GM12865 (cell line): ENCODE measurements at regions not wholly inside any gene's neighbourhood (a gene's known extent, or its start where the extent isn't known, plus 50 kb on each side); places are given as distances from the start of the nearest gene placed in this dataset.

ENCODE experiments used
- DNase-seq: peaks from one replicate; pipeline ENCODE4 v3.0.0; 2010; ENCODE audit warnings: low read depth
- H3K4me3 ChIP-seq: 2 replicates; pipeline ENCODE4 v1.5.1; 2011; ENCODE audit warnings: mild to moderate bottlenecking, low read depth, low read length, control low read depth
- TF ChIP-seq, protein P1 (sequence below): IDR thresholded peaks from 2 replicates; pipeline ENCODE4 v1.5.1; 2011; ENCODE audit warnings: low read length, control low read depth, low read depth, inconsistent platforms; ENCODE audit not compliant: insufficient read depth; ENCODE audit errors: missing control alignments

DNA sequence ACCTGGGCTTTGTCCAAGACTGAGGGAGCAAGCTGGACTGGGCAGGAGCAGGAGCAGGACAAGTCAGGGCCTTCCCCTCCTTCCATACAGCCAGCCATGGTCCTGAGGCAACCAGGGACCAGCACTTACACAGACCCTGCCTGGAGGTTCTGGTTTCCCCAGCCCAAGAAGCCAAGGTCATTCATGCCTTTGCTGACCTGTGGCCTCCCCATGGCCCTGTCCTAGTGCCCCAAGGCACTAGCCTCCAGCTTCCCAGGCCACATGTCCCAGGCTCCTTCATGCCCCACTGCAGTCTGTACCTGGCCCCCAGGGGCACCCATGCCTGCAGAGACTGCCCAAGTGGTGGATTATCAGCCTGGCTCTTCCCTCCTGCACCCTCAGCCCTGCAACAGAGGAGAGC, 243.9 kb downstream of the TOMM20 start:
- DNase-seq, result no peak
- TF ChIP-seq, protein P1, sequence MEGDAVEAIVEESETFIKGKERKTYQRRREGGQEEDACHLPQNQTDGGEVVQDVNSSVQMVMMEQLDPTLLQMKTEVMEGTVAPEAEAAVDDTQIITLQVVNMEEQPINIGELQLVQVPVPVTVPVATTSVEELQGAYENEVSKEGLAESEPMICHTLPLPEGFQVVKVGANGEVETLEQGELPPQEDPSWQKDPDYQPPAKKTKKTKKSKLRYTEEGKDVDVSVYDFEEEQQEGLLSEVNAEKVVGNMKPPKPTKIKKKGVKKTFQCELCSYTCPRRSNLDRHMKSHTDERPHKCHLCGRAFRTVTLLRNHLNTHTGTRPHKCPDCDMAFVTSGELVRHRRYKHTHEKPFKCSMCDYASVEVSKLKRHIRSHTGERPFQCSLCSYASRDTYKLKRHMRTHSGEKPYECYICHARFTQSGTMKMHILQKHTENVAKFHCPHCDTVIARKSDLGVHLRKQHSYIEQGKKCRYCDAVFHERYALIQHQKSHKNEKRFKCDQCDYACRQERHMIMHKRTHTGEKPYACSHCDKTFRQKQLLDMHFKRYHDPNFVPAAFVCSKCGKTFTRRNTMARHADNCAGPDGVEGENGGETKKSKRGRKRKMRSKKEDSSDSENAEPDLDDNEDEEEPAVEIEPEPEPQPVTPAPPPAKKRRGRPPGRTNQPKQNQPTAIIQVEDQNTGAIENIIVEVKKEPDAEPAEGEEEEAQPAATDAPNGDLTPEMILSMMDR, result no peak
- no peak overlapping the region for H3K4me3 ChIP-seq

DNA sequence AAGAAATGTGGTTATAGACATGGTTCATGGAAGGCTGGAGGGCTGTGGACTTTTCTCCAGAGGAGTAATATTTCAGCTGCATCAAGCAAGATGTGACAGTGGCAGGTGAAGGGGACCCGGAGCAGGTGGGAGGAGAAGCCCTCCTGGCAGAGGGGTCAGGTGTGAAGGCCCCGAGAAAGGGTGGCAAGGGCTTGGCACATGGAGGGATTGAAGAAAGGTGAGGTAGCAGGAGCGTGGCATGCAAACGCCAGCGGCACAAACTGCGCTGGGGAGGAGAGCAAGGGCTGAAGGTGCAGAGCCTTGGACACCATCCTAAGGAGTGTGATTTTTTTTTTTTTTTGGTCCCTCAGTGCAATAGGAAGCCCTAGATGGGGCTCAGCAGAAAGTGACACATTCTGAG, 244.6 kb downstream of the TOMM20 start:
- DNase-seq, result no peak
- H3K4me3 ChIP-seq, result no peak overlapping the region
- TF ChIP-seq, protein P1, result no peak

- TF ChIP-seq, protein P1, result no peak
- no peak for DNase-seq
- no peak overlapping the region for H3K4me3 ChIP-seq
Measured at GRCh38 chr1:234882898-234883297, 245.7 kb downstream of the TOMM20 start.

DNA sequence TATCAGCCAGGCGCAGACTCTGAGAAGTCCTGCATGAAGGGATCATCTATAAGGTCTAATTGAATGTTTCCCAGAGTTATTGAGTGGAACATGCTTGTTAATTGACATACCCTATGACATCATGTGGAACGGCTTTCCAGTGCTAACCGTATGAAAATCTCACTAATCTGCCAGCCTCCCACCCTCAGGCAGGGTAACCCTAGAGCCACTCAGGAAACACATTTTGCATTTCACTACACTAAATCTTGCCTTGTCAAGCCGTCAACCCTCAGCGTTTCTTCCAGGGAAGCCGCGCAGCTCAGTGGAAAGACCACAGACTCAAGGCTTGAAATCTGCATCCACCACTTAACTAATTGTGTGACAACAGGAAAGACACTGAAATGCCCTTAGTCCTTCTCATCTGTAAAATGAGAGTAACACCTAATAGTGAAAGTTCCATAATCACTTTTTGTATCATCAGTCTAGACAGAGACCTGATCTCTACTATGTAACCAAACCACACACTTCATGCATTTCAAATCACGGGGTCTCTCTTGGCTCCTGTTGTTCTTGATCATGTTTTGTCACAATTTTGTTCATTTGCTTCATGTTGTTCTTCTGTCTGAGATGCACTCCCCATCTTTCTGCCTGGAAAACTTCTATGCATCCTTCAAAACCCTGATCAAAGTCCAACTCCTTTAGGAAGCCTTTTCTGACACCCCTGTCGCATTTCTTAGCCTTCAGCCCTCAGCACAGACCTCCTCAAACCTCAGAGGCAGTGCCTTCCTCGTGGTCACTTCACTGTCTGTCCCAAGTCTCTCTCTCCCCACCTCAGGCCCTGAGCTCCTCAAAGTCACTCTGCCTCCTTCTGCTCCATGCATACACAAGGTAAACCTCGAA, 246.5 kb downstream of the TOMM20 start:
- DNase-seq, result peak; percentile 74
- TF ChIP-seq, protein P1, result no peak
- H3K4me3 ChIP-seq, result no peak overlapping the region

DNA sequence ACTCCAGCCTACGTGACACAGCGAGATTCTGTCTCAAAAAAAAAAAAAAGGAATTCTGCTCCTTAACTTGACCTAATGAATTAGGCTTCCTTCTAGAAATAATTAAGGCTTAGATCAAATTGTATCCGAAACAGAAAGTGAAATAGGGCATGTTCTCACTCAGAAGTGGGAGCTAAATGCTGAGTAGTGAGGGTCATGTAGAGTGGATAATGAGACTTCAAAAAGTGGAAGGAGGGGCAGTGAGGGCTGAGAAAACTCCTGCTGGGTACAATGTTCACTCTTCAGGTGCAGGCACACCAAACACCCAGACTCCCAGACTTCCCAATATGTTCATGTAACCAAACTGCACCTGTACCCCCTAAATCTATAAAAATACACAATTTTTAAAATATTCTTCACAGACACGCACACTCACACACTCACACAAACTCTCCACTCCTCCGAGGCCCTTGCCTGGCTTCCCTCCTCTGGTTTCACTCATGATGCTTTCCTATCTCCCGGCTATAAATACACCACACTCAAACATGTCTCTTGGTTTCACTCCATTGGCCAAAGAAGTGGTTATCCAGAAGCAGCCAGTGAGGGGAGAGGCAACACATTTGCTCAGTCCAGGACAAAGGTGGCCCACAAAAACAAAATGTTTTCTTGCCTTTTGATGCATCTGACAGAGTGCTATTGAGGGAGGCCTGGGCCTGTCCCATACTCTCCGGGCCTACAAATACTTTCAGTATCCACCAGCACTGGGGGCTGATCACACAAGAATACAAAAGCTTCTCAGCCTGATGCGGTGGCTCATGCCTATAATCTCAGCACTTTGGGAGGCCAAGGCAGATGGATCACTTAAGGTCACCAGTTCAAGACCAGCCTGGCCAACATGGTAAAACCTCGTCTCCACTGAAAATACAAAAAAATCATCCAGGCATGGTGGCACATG, 249.2 kb downstream of the TOMM20 start:
- peak; percentile 35 for DNase-seq
- H3K4me3 ChIP-seq, result no peak overlapping the region
- TF ChIP-seq, protein P1, result no peak

GRCh38 chr1:234878288-234878687, 250.3 kb downstream of the TOMM20 start:
- DNase-seq, result no peak
- no peak overlapping the region for H3K4me3 ChIP-seq
- TF ChIP-seq, protein P1, result no peak
